ENCODE measurements at regions not wholly inside any gene's neighbourhood (a gene's known extent, or its start where the extent isn't known, plus 50 kb on each side); places are given as distances from the start of the nearest gene placed in this dataset.

DNA sequence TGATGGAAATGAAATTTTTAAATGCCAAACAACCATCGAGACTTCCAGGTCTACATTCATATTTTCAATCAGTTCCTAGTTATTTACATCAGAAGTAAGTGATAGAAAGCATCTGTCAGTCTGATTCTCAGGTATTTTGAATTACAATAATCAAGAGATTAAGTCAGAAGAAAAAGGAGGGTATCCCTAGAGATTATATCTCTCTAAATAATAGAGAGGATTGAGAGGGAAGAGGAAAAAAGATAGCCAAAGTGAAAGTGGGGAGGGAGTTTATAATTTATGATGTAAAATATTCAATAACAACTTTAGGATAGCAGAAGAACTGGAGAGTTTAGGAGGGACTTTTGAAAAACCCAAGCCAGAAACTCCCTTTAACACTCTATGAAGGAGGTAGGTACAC is 400.2 kb downstream of the EFNA5 start:
- Histone ChIP-seq H3K4me3 (no peak overlapping the region), H3K4me1 (no peaks in the 10 kb centered on the region), H3K27me3 (no peaks in the 10 kb centered on the region), H3K27ac (no peak overlapping the region), H3K36me3 (no peaks in the 10 kb centered on the region), H3K9me3 (no peaks in the 10 kb centered on the region)
- in situ Hi-C loops (cut with MboI; ENCODE audit: low sequenced_read_pairs in 4 of 4), result no loop called here
- intact Hi-C loops (cut with DNase I; ENCODE audit: low total_unique reads), result no loop called here
- ATAC-seq (no peak), DNase-seq (no peak)
- TF ChIP-seq, protein P1, sequence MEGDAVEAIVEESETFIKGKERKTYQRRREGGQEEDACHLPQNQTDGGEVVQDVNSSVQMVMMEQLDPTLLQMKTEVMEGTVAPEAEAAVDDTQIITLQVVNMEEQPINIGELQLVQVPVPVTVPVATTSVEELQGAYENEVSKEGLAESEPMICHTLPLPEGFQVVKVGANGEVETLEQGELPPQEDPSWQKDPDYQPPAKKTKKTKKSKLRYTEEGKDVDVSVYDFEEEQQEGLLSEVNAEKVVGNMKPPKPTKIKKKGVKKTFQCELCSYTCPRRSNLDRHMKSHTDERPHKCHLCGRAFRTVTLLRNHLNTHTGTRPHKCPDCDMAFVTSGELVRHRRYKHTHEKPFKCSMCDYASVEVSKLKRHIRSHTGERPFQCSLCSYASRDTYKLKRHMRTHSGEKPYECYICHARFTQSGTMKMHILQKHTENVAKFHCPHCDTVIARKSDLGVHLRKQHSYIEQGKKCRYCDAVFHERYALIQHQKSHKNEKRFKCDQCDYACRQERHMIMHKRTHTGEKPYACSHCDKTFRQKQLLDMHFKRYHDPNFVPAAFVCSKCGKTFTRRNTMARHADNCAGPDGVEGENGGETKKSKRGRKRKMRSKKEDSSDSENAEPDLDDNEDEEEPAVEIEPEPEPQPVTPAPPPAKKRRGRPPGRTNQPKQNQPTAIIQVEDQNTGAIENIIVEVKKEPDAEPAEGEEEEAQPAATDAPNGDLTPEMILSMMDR (IDR thresholded peaks at IDR 0.05 in 4 of 5, conservative IDR thresholded peaks at IDR 0.05 in 1 of 5), result no peak
- TF ChIP-seq POLR2A (IDR thresholded peaks at IDR 0.05), result no peak

DNA sequence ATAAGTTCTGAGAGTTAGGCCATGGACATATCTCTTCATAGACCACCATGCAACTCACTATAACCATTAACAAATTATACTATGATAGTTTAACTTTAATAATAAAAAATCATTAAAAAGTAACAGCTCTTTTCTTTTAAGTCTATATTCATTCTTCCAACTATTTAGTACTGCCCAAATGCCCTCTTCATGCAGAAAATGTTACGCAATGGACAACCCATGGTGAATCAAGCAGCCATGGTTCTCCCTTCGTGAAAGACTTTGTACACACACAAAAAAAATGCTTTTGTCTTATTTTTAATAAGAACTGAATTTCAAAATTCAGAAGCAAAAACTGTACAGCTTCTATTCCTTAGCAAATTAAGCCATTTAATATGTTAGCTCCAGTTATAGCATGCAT is 401.1 kb downstream of the EFNA5 start:
- intact Hi-C loops (cut with DNase I; ENCODE audit: low total_unique reads) (no loop called here), in situ Hi-C loops (cut with MboI; ENCODE audit: low sequenced_read_pairs in 4 of 4) (no loop called here)
- Histone ChIP-seq H3K27me3 (no peaks in the 10 kb centered on the region), H3K27ac (no peak overlapping the region), H3K4me1 (no peaks in the 10 kb centered on the region), H3K9me3 (no peaks in the 10 kb centered on the region), H3K4me3 (no peak overlapping the region), H3K36me3 (no peaks in the 10 kb centered on the region)
- DNase-seq (no peak), ATAC-seq (no peak)
- TF ChIP-seq POLR2A (IDR thresholded peaks at IDR 0.05), result no peak

DNA sequence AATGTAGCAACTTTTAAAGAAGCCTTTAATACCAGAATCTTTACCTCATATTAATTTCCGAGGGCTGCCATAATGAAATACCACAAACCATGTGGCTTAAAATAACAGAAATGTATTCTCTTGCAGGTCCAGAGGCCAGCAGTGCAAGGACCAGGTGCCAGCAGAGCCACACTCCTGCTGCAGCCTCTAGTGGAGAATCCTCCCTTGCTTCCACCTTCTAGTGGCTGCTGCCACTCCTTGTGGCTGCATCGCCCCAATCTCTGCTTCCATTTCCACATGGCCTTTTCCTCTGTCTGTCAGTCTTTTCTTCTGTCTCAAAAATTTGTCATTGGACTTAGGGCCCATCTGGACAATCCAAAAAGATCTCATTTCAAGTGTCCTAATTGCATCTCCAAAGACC is 401.5 kb downstream of the EFNA5 start:
- intact Hi-C loops (cut with DNase I; ENCODE audit: low total_unique reads), result no loop called here
- Histone ChIP-seq H3K27me3 (no peaks in the 10 kb centered on the region), H3K36me3 (no peaks in the 10 kb centered on the region), H3K4me1 (peaks cover 0 to 1% of the 10 kb centered on the region in 2 donors), H3K27ac (no peak overlapping the region), H3K4me3 (no peak overlapping the region), H3K9me3 (no peaks in the 10 kb centered on the region)
- ATAC-seq, result no peak
- TF ChIP-seq, protein P1 (IDR thresholded peaks at IDR 0.05 in 4 of 5, conservative IDR thresholded peaks at IDR 0.05 in 1 of 5), result no peak
- no peak for TF ChIP-seq POLR2A (IDR thresholded peaks at IDR 0.05)
- in situ Hi-C loops (cut with MboI; ENCODE audit: low sequenced_read_pairs in 4 of 4), result no loop called here
- no peak for DNase-seq

- intact Hi-C loops (cut with DNase I; ENCODE audit: low total_unique reads) (no loop called here), in situ Hi-C loops (cut with MboI; ENCODE audit: low sequenced_read_pairs in 4 of 4) (no loop called here)
- no peak overlapping the region for H3K4me3 ChIP-seq
- no peaks in the 10 kb centered on the region for H3K27me3 ChIP-seq
- no peak for TF ChIP-seq POLR2A (IDR thresholded peaks at IDR 0.05)
- TF ChIP-seq, protein P1 (IDR thresholded peaks at IDR 0.05 in 4 of 5, conservative IDR thresholded peaks at IDR 0.05 in 1 of 5), result no peak
- ATAC-seq (no peak), DNase-seq (no peak)
- H3K27ac ChIP-seq, result no peak overlapping the region
- H3K9me3 ChIP-seq, result no peaks in the 10 kb centered on the region
- H3K36me3 ChIP-seq, result no peaks in the 10 kb centered on the region
- H3K4me1 ChIP-seq, result peaks cover 0 to 12% of the 10 kb centered on the region in 2 donors
Measured at GRCh38 chr5:107268241-107268640, 402.5 kb downstream of the EFNA5 start.

DNA sequence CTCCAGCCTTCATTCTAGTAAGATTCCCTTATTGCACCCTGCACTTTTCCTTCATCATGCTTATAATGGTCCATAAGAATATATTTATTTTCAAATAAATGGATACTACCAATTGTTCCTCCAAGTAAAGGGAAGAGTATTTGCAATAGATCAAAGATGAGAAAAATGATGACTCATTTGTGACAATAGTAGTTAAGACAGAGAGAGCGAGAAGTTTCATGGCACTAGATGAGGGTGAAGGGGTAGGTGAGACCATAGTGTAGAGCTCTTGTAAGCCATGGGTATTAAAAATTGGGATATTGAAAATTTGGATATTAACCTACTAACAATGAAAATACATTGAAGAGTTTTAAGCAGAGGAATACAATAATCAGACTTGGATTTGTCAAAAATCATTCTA is 404.6 kb downstream of the EFNA5 start:
- no peak for ATAC-seq
- TF ChIP-seq, protein P1 (IDR thresholded peaks at IDR 0.05 in 4 of 5, conservative IDR thresholded peaks at IDR 0.05 in 1 of 5), result no peak
- no peak for TF ChIP-seq POLR2A (IDR thresholded peaks at IDR 0.05)
- no peak for DNase-seq
- Histone ChIP-seq H3K4me3 (no peak overlapping the region), H3K36me3 (no peaks in the 10 kb centered on the region), H3K27ac (no peak overlapping the region), H3K27me3 (no peaks in the 10 kb centered on the region), H3K9me3 (no peaks in the 10 kb centered on the region), H3K4me1 (peaks cover 0 to 14% of the 10 kb centered on the region in 2 donors)
- in situ Hi-C loops (cut with MboI; ENCODE audit: low sequenced_read_pairs in 4 of 4), result no loop called here
- intact Hi-C loops (cut with DNase I; ENCODE audit: low total_unique reads), result no loop called here
